ENCODE measurements at regions not wholly inside any gene's neighbourhood (a gene's known extent, or its start where the extent isn't known, plus 50 kb on each side); places are given as distances from the start of the nearest gene placed in this dataset.

GRCh38 chr10:47076949-47077361, 165.7 kb downstream of the PTPN20 start:
- WGBS, 2 donors = 45 to 48% methylated on average over 8 of the region's 8 CpGs
- DNase-seq = no peak
- intact Hi-C loops (cut with DNase I; ENCODE audit: low total_unique reads) = no loop called here

GRCh38 chr10:47077386-47077785, 166.2 kb downstream of the PTPN20 start:
- Histone ChIP-seq H3K9me3 (no peaks in the 10 kb centered on the region), H3K27ac (no peak overlapping the region), H3K4me1 (no peaks in the 10 kb centered on the region), H3K27me3 (no peaks in the 10 kb centered on the region), H3K36me3 (ENCODE audit: low read depth, missing control alignments) (no peaks in the 10 kb centered on the region), H3K4me3 (no peak overlapping the region)
- TF ChIP-seq POLR2A (IDR thresholded peaks at IDR 0.05) = no peak
- TF ChIP-seq, protein P1, sequence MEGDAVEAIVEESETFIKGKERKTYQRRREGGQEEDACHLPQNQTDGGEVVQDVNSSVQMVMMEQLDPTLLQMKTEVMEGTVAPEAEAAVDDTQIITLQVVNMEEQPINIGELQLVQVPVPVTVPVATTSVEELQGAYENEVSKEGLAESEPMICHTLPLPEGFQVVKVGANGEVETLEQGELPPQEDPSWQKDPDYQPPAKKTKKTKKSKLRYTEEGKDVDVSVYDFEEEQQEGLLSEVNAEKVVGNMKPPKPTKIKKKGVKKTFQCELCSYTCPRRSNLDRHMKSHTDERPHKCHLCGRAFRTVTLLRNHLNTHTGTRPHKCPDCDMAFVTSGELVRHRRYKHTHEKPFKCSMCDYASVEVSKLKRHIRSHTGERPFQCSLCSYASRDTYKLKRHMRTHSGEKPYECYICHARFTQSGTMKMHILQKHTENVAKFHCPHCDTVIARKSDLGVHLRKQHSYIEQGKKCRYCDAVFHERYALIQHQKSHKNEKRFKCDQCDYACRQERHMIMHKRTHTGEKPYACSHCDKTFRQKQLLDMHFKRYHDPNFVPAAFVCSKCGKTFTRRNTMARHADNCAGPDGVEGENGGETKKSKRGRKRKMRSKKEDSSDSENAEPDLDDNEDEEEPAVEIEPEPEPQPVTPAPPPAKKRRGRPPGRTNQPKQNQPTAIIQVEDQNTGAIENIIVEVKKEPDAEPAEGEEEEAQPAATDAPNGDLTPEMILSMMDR (IDR thresholded peaks at IDR 0.05) = no peak
- no peak for DNase-seq
- intact Hi-C loops (cut with DNase I; ENCODE audit: low total_unique reads) = no loop called here
- WGBS, 2 donors = 51 to 67% methylated on average over 9 of the region's 9 CpGs

More at GRCh38 chr10:47076949-47077361, 165.7 kb downstream of the PTPN20 start:
- Histone ChIP-seq H3K27ac (no peak overlapping the region), H3K4me3 (no peak overlapping the region), H3K36me3 (ENCODE audit: low read depth, missing control alignments) (no peaks in the 10 kb centered on the region), H3K27me3 (no peaks in the 10 kb centered on the region), H3K9me3 (no peaks in the 10 kb centered on the region), H3K4me1 (no peaks in the 10 kb centered on the region)
- TF ChIP-seq, protein P1 (IDR thresholded peaks at IDR 0.05) = no peak
- no peak for TF ChIP-seq POLR2A (IDR thresholded peaks at IDR 0.05)

DNA sequence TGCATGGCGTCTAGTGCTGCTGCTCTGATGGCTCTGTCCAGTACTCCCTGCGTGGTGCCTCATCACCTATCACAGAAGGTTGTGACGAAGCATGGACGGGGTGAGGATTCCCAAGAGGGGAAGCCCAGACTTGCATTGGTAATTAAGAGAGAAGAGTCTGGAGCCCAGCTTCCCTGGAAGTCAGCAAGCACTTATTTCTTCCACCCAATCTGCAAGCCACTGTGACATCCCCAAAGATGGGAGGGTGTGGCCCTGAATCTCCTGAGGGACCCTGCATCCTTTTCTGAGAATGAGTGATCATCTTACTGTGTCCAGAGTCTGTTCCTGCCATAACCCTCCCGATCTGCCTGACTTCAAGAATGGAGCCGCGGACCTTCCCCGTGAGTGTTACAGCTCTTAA, 166.7 kb downstream of the PTPN20 start:
- DNase-seq = no peak
- TF ChIP-seq, protein P1 (IDR thresholded peaks at IDR 0.05) = no peak
- no peak for TF ChIP-seq POLR2A (IDR thresholded peaks at IDR 0.05)
- intact Hi-C loops (cut with DNase I; ENCODE audit: low total_unique reads) = no loop called here
- H3K36me3 ChIP-seq (ENCODE audit: low read depth, missing control alignments) = no peaks in the 10 kb centered on the region
- H3K4me3 ChIP-seq = peak overlapping the region in 1 of 2 donors; percentile 9
- H3K9me3 ChIP-seq = no peaks in the 10 kb centered on the region
- H3K27ac ChIP-seq = no peak overlapping the region
- no peaks in the 10 kb centered on the region for H3K4me1 ChIP-seq
- no peaks in the 10 kb centered on the region for H3K27me3 ChIP-seq
- whole genome bisulfite sequencing, 2 donors = 61 to 67% methylated on average over 8 of the region's 8 CpGs

DNA sequence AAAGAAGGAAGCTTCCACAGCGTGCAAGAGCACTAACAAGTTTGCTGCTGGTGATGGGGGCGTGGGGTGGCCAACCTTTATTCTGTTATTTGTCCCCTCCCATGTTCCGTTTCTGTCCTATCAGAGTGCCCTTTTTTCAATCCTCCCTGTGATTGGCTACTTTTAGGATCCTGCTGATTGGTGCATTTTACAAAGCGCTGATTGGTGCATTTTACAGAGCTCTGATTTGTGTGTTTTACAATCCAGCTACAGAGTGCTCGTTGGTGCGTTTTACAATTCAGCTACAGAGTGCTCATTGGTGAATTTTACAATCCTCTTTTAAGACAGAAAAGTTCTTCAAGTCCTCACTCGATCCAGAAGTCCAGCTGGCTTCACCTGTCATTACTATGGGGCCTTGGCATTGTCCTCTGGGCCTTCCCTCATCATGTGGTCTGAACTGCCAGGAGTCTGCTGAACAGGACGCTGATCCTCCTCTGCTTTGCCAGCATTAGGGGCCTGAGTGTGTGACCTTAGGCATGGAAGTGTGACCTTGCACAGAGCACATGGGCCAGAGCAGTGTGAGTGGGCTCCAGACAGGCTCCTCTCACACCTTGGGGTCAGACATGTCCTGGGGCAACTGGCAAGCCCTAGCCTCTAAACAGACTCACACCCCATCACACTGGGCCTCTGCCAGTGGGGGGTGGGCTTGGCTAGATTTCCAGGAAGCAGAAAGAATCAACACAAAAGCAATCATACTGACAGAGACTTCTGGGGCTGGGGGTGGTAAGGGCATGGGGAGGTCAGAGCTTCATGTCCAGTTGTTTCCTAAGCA, 167.4 kb downstream of the PTPN20 start:
- H3K27me3 ChIP-seq = no peaks in the 10 kb centered on the region
- H3K4me3 ChIP-seq = peak overlapping the region in 1 of 2 donors; percentile 9
- H3K4me1 ChIP-seq = no peaks in the 10 kb centered on the region
- TF ChIP-seq, protein P1 (IDR thresholded peaks at IDR 0.05) = no peak
- no peak for TF ChIP-seq POLR2A (IDR thresholded peaks at IDR 0.05)
- peak; percentile 25 for DNase-seq
- no peak overlapping the region for H3K27ac ChIP-seq
- H3K9me3 ChIP-seq = no peaks in the 10 kb centered on the region
- intact Hi-C loops (cut with DNase I; ENCODE audit: low total_unique reads) = no loop called here
- WGBS, 2 donors = 57 to 65% methylated on average over 7 to 8 of the region's 8 CpGs
- no peaks in the 10 kb centered on the region for H3K36me3 ChIP-seq (ENCODE audit: low read depth, missing control alignments)

DNA sequence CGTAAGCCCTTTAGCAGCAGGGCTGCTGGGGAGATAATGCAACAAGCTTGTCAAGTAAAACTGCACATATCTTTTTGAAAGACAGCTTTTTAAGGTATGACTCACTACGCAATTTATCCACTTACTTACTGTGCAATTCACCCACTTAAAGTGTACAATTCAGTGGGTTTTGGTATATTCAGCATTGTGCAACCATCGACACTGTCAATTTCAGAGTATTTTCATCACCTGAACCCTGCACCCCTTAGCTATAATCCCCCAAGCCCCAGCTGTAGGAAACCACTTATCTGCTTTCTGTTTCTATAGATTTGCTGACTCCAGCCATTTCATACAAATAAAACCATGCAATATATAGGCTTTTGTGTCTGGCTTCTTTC, 168.0 kb downstream of the PTPN20 start:
- no peaks in the 10 kb centered on the region for H3K9me3 ChIP-seq
- no peak overlapping the region for H3K4me3 ChIP-seq
- intact Hi-C loops (cut with DNase I; ENCODE audit: low total_unique reads) = no loop called here
- no peaks in the 10 kb centered on the region for H3K36me3 ChIP-seq (ENCODE audit: low read depth, missing control alignments)
- no peaks in the 10 kb centered on the region for H3K27me3 ChIP-seq
- TF ChIP-seq, protein P1 (IDR thresholded peaks at IDR 0.05) = no peak
- TF ChIP-seq POLR2A (IDR thresholded peaks at IDR 0.05) = no peak
- no peak for DNase-seq
- H3K27ac ChIP-seq = no peak overlapping the region
- no peaks in the 10 kb centered on the region for H3K4me1 ChIP-seq
- WGBS, 2 donors = 68 to 87% methylated on average over 3 of the region's 3 CpGs
